Choroid plexus epithelial cell (primary cell): ENCODE measurements at regions not wholly inside any gene's neighbourhood (a gene's known extent, or its start where the extent isn't known, plus 50 kb on each side); places are given as distances from the start of the nearest gene placed in this dataset.
"Not testable (repeated sequence)": the region's sequence is repeated elsewhere in the genome, so short reads cannot be mapped to it uniquely, and the experiment has no call there.

ENCODE experiments used
- DNase-seq: peaks from one replicate; pipeline ENCODE4 v3.0.0-alpha.2; 2010; ENCODE audit warnings: low read depth
- H3K4me3 ChIP-seq: 2 replicates; pipeline ENCODE4 v1.5.1; 2011; ENCODE audit warnings: low read depth, mild to moderate bottlenecking, control low read depth, low read length, moderate library complexity
- TF ChIP-seq, protein P1 (sequence below): conservative IDR thresholded peaks from 2 replicates; pipeline ENCODE4 v1.5.1; 2011; ENCODE audit warnings: low read depth, mild to moderate bottlenecking, control low read depth, inconsistent platforms, low read length, moderate library complexity

DNA sequence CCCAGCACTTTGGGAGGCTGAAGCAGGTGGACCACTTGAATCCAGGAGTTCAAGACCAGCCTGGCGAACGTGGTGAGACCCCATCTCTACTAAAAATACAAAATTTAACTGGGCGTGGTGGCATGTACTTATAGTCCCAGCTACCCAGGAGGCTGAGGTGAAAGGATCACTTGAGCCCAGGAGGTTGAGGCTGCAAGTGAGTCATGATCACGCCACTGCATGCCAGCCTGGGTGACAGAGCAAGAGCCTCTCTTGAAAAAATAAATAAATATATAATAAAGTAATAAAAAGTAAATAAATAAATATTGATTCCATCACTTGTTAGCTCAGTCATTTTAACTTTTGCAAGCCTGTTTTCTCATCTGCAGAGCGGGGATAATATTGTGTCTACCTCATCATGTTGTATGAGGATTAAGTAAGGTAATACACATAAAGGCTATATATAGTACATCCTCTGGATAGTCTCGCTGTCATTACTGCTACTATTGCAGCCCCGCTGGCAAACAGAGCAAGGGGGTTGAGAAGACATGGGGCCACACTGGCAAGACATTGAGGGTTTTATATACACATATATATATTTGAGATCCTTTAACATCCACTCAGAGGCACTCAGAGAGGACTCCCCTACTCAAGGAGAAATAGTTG is 210.9 kb downstream of the C9orf152 start:
- DNase-seq, result no peak
- H3K4me3 ChIP-seq, result no peak overlapping the region
- TF ChIP-seq, protein P1, sequence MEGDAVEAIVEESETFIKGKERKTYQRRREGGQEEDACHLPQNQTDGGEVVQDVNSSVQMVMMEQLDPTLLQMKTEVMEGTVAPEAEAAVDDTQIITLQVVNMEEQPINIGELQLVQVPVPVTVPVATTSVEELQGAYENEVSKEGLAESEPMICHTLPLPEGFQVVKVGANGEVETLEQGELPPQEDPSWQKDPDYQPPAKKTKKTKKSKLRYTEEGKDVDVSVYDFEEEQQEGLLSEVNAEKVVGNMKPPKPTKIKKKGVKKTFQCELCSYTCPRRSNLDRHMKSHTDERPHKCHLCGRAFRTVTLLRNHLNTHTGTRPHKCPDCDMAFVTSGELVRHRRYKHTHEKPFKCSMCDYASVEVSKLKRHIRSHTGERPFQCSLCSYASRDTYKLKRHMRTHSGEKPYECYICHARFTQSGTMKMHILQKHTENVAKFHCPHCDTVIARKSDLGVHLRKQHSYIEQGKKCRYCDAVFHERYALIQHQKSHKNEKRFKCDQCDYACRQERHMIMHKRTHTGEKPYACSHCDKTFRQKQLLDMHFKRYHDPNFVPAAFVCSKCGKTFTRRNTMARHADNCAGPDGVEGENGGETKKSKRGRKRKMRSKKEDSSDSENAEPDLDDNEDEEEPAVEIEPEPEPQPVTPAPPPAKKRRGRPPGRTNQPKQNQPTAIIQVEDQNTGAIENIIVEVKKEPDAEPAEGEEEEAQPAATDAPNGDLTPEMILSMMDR, result no peak

DNA sequence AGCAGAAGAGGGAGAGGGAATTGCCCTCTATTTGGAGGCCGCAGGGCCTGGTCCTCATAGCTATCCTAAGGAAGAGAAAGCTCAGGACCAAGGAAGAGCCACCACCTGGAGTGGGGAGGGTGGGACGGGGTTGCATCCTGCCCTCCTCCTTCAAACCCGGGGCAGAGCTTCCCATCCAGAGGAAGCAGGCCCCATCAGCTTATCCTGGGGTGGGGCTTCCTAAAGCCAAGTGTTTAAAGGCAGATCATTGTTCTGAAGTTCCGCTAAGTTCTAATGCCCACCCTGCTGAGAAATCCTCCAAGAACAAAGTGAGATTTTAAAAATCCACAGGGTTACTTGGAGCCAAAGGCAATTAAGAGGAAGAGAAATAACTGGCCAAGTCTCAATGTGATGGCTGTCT is 210.3 kb downstream of the C9orf152 start:
- H3K4me3 ChIP-seq, result no peak overlapping the region
- no peak for DNase-seq
- TF ChIP-seq, protein P1, result no peak

DNA sequence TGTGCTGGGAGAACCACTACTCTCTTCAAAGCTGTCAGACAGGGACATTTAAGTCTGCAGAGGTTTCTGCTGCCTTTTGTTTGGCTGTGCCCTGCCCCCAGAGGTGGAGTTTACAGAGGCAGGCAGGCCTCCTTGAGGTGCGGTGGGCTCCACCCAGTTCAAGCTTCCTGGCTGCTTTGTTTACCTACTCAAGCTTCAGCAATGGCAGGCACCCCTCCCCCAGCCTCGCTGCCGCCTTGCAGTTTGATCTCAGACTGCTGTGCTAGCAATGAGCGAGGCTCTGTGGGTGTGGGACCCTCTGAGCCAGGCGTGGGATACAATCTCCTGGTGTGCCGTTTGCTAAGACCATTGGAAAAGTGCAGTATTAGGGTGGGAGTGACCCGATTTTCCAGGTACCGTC is 202.4 kb downstream of the C9orf152 start:
- H3K4me3 ChIP-seq, DNase-seq: not testable (repeated sequence)

DNA sequence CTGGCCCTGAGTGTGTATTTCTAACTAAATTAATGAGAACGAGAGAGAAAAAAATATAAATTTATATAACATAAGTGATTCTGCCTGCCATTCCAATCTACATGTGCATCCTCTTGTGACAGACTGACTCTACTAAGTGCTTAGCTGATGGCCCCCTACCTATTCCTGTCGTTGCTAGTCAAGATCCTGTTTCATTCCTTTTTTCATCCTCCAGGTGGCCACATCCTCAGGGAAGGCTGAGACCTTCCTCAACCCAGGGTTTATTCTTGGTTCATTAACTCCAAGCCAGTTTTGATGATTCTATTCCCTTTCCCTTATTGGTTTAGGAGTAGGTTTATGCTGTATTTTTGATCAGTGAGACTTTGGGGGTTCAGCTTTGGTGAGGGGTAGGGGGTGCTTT is 201.3 kb downstream of the C9orf152 start:
- TF ChIP-seq, protein P1, result no peak
- no peak overlapping the region for H3K4me3 ChIP-seq
- DNase-seq, result no peak

DNA sequence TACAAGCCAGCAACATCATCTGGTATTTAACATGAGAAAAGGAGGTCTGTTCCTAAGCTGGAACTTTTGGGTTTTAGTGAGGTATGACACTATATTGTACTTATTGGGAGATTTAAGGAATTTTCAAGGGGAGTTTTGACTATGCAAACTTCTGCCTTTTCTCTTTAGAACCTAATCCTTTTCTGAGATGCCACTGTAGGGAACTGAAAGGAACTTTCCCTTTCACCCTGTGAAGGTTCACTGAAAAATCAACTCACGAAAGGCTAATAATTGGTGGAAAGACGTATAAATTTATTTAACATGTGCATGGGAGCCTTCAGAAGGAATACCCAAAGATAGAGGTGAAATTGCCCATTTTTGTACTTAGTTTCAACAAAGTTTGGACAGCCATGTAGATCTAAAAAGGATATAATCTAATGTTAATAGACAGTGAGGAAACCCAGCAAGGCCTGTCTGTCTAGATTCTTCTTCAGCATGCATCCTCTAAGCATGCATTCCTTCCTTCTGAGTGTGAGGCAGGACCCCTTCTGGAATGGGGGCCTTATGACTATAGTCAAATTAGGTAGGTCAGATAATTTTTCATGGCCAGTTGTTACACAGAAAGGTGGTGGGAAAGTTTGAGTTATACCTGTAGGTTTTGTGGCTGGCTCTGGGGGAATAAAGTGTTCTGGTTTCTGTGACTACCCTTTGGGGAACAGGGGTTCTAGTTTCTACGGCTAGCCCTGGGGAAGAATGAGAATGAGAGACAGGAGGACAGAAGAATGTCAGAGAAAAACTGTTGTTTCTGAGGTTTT is 200.3 kb downstream of the C9orf152 start:
- peak; percentile 39 for DNase-seq
- no peak overlapping the region for H3K4me3 ChIP-seq
- TF ChIP-seq, protein P1, result no peak

DNA sequence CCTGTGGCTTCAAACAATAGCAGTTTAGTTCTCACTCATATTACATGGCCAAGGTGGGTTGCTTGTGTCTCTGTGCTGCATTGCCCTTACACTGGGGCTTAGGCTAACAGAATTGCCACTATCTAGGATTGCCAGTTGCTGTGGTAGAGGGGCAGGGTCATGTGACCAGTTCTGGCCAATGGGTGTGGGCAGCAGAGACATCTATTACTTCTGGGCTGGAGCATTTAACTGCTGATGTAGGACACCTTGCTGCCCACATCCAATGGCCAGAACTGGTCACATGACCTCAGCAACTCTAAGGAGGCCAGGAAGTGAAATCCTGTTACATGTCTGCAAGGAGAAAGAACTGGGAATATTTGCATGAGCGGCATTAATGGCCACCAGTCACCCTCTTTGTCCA is 199.3 kb downstream of the C9orf152 start:
- no peak for DNase-seq
- no peak overlapping the region for H3K4me3 ChIP-seq
- TF ChIP-seq, protein P1, result no peak

DNA sequence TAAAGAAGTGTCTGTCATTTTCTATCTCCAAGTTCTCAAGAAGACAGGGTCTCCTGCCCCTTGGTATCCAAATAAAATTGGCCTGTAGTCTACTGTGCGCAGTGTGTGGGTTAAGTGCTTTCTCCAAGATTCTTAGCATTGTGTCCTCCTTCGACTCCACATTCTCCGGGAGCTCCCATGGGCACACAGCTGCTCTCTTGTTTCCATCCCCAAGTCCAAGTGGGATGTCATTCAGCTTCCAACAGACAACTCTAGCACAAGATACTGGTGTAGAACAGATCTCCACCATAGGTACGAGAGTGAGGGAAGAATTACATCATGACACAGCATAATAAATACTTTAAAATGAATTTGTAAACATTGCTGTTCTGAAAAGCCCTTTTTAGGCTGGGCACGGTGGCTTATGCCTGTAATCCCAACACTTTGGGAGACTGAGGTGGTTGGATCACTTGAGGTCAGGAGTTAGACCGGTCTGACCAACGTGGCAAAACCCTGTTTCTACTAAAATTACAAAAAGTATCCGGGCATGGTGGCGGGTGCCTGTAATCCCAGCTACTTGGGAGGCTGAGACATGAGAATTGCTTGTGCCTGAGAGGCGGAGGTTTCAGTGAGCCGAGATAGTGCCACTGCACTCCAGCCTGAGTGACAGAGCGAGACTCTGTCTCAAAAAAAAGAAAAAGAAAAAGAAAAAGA is 196.2 kb downstream of the C9orf152 start:
- DNase-seq, result no peak
- H3K4me3 ChIP-seq, result no peak overlapping the region
- TF ChIP-seq, protein P1, result no peak
